ENCODE measurements at regions not wholly inside any gene's neighbourhood (a gene's known extent, or its start where the extent isn't known, plus 50 kb on each side); places are given as distances from the start of the nearest gene placed in this dataset.

GRCh38 chr5:64451551-64451950 lies 54.3 kb upstream of the RGS7BP start (continued):
- no peak for TF ChIP-seq CHD7 (IDR thresholded peaks at IDR 0.05; ENCODE audit: low read depth, low read length)
- TF ChIP-seq THRB (CRISPR knock-in tag; conservative IDR thresholded peaks at IDR 0.05) = no peak

All from K562 (cell line).